IPS DF 19.7 (cell line): ENCODE measurements at regions not wholly inside any gene's neighbourhood (a gene's known extent, or its start where the extent isn't known, plus 50 kb on each side); places are given as distances from the start of the nearest gene placed in this dataset.

ENCODE experiments used
- DNase-seq: peaks from one replicate; pipeline ENCODE4 v3.0.0-alpha.2; 2013; ENCODE audit warnings: low read depth, low spot score

- DNase-seq: no peak
Measured at GRCh38 chr5:20113931-20114330, 125.9 kb upstream of the CDH18 start.

GRCh38 chr5:20113031-20113715 is 125.2 kb upstream of the CDH18 start:
- no peak for DNase-seq

- no peak for DNase-seq
Measured at GRCh38 chr5:20109326-20109725, 121.3 kb upstream of the CDH18 start.

- DNase-seq: no peak
Measured at GRCh38 chr5:20105915-20106314, 117.9 kb upstream of the CDH18 start.

- no peak for DNase-seq
Measured at GRCh38 chr5:20102293-20102692, 114.3 kb upstream of the CDH18 start.

GRCh38 chr5:20098694-20099093 is 110.7 kb upstream of the CDH18 start:
- no peak for DNase-seq

GRCh38 chr5:20088361-20088760 is 100.4 kb upstream of the CDH18 start:
- DNase-seq: no peak

- no peak for DNase-seq
Measured at GRCh38 chr5:20087299-20087698, 99.3 kb upstream of the CDH18 start.

GRCh38 chr5:20077186-20077585 is 89.2 kb upstream of the CDH18 start:
- DNase-seq: no peak

GRCh38 chr5:20056933-20057332 is 68.9 kb upstream of the CDH18 start:
- no peak for DNase-seq

- DNase-seq: no peak
Measured at GRCh38 chr5:20055301-20055700, 67.3 kb upstream of the CDH18 start.

GRCh38 chr5:20050262-20050661 is 62.3 kb upstream of the CDH18 start:
- no peak for DNase-seq

GRCh38 chr5:20044460-20044859 is 56.5 kb upstream of the CDH18 start:
- DNase-seq: no peak

- no peak for DNase-seq
Measured at GRCh38 chr5:20041326-20042274, 53.6 kb upstream of the CDH18 start.

GRCh38 chr5:20040901-20041300 is 52.9 kb upstream of the CDH18 start:
- no peak for DNase-seq
